Osteoblast (primary cell): ENCODE measurements at regions not wholly inside any gene's neighbourhood (a gene's known extent, or its start where the extent isn't known, plus 50 kb on each side); places are given as distances from the start of the nearest gene placed in this dataset.
A peak's percentile ranks its signal among the peaks of the same experiment; 100 is the strongest.

Experiments used
- DNase-seq: peaks from one replicate; pipeline ENCODE4 v3.0.0; 2011; ENCODE audit warnings: low spot score, mixed read lengths; ENCODE audit not compliant: insufficient read length; ENCODE audit errors: missing footprints
- H2AFZ ChIP-seq: 2 replicates; pipeline ENCODE4 v1.6.0; 2011; ENCODE audit warnings: mild to moderate bottlenecking, low read length
- H3K27ac ChIP-seq: 2 replicates; pipeline ENCODE4 v1.5.1; 2011; ENCODE audit warnings: mild to moderate bottlenecking, low read depth, low read length, moderate library complexity
- H3K27me3 ChIP-seq: 2 replicates; pipeline ENCODE4 v1.6.0; 2012; ENCODE audit warnings: mild to moderate bottlenecking, control low read depth, inconsistent platforms, low read length, moderate library complexity; ENCODE audit not compliant: insufficient read depth
- H3K36me3 ChIP-seq: 2 replicates; pipeline ENCODE4 v1.5.1; 2011; ENCODE audit warnings: mild to moderate bottlenecking, low read length, control low read depth, moderate library complexity; ENCODE audit not compliant: insufficient read depth
- H3K4me1 ChIP-seq: 2 replicates; pipeline ENCODE4 v1.5.1; 2011; ENCODE audit warnings: mild to moderate bottlenecking, low read length, control low read depth, moderate library complexity; ENCODE audit not compliant: insufficient read depth
- H3K4me2 ChIP-seq: 2 replicates; pipeline ENCODE4 v1.6.0; 2011; ENCODE audit warnings: mild to moderate bottlenecking, low read length; ENCODE audit not compliant: insufficient read depth
- H3K4me3 ChIP-seq: fragments of 200-600 bp; sonication (generic); 3 replicates; pipeline ENCODE4 v1.5.1; 2012; ENCODE audit warnings: mild to moderate bottlenecking, low read length, inconsistent platforms; ENCODE audit not compliant: insufficient read depth
- H3K79me2 ChIP-seq: 2 replicates; pipeline ENCODE4 v1.6.0; 2012; ENCODE audit warnings: mild to moderate bottlenecking, low read length, control low read depth, inconsistent platforms; ENCODE audit not compliant: insufficient read depth
- H3K9me3 ChIP-seq: 2 replicates; pipeline ENCODE4 v1.5.1; 2011; ENCODE audit warnings: low read depth, low read length, control low read depth
- H4K20me1 ChIP-seq: 2 replicates; pipeline ENCODE4 v1.6.0; 2012; ENCODE audit warnings: mild to moderate bottlenecking, low read length, control low read depth; ENCODE audit not compliant: insufficient read depth
- CTCF ChIP-seq: IDR thresholded peaks from 2 replicates; pipeline ENCODE4 v1.5.1; 2011; ENCODE audit warnings: mild to moderate bottlenecking, low read depth, low read length, moderate library complexity; ENCODE audit errors: extremely low read depth

GRCh38 chr11:110837603-110838002, 125.4 kb upstream of the ARHGAP20 start:
- no peaks in the 10 kb centered on the region for H3K79me2 ChIP-seq
- no peaks in the 10 kb centered on the region for H3K9me3 ChIP-seq
- H3K4me3 ChIP-seq: no peak overlapping the region
- no peaks in the 10 kb centered on the region for H3K36me3 ChIP-seq
- peak; percentile 21 for DNase-seq
- H3K4me2 ChIP-seq: no peak overlapping the region
- H3K4me1 ChIP-seq: no peaks in the 10 kb centered on the region
- H4K20me1 ChIP-seq: no peaks in the 10 kb centered on the region
- H3K27me3 ChIP-seq: no peaks in the 10 kb centered on the region
- no peak overlapping the region for H3K27ac ChIP-seq
- no peak overlapping the region for H2AFZ ChIP-seq
- TF ChIP-seq CTCF: no peak

- Histone ChIP-seq H3K27ac (no peak overlapping the region), H3K27me3 (no peaks in the 10 kb centered on the region), H3K36me3 (no peaks in the 10 kb centered on the region), H3K4me3 (no peak overlapping the region), H3K79me2 (no peaks in the 10 kb centered on the region), H2AFZ (no peak overlapping the region), H3K4me1 (no peaks in the 10 kb centered on the region), H3K9me3 (no peaks in the 10 kb centered on the region), H4K20me1 (no peaks in the 10 kb centered on the region), H3K4me2 (no peak overlapping the region)
- DNase-seq: no peak
- TF ChIP-seq CTCF: no peak
Observed at GRCh38 chr11:110835106-110835505, 122.9 kb upstream of the ARHGAP20 start.

- Histone ChIP-seq H3K27me3 (no peaks in the 10 kb centered on the region), H3K4me2 (peak overlapping the region; percentile 13), H3K9me3 (no peaks in the 10 kb centered on the region), H3K4me1 (no peaks in the 10 kb centered on the region), H4K20me1 (no peaks in the 10 kb centered on the region), H3K79me2 (no peaks in the 10 kb centered on the region), H2AFZ (no peak overlapping the region), H3K27ac (peak overlapping the region; percentile 12), H3K4me3 (no peak overlapping the region), H3K36me3 (no peaks in the 10 kb centered on the region)
- DNase-seq: no peak
- TF ChIP-seq CTCF: no peak
Observed at GRCh38 chr11:110833033-110833484, 120.8 kb upstream of the ARHGAP20 start.

GRCh38 chr11:110832539-110832938, 120.3 kb upstream of the ARHGAP20 start:
- no peak for TF ChIP-seq CTCF
- H3K9me3 ChIP-seq: no peaks in the 10 kb centered on the region
- H3K79me2 ChIP-seq: no peaks in the 10 kb centered on the region
- no peak overlapping the region for H3K4me3 ChIP-seq
- DNase-seq: no peak
- no peak overlapping the region for H3K27ac ChIP-seq
- H4K20me1 ChIP-seq: no peaks in the 10 kb centered on the region
- no peaks in the 10 kb centered on the region for H3K4me1 ChIP-seq
- no peak overlapping the region for H2AFZ ChIP-seq
- H3K4me2 ChIP-seq: peak overlapping the region; percentile 13
- no peaks in the 10 kb centered on the region for H3K36me3 ChIP-seq
- no peaks in the 10 kb centered on the region for H3K27me3 ChIP-seq
